C4-2B (cell line): ENCODE measurements at regions not wholly inside any gene's neighbourhood (a gene's known extent, or its start where the extent isn't known, plus 50 kb on each side); places are given as distances from the start of the nearest gene placed in this dataset.

Experiments
- H3K27ac ChIP-seq: fragments of 450-650 bp; 2 replicates; pipeline ENCODE4 v1.5.1; 2017
- ZFX ChIP-seq: fragments of 450-650 bp; IDR thresholded peaks from 2 replicates; pipeline ENCODE4 v1.6.1; 2017
- TF ChIP-seq, protein P1 (sequence below): fragments of 450-650 bp; conservative IDR thresholded peaks from 2 replicates; pipeline ENCODE4 v1.5.1; 2017; ENCODE audit warnings: mild to moderate bottlenecking

DNA sequence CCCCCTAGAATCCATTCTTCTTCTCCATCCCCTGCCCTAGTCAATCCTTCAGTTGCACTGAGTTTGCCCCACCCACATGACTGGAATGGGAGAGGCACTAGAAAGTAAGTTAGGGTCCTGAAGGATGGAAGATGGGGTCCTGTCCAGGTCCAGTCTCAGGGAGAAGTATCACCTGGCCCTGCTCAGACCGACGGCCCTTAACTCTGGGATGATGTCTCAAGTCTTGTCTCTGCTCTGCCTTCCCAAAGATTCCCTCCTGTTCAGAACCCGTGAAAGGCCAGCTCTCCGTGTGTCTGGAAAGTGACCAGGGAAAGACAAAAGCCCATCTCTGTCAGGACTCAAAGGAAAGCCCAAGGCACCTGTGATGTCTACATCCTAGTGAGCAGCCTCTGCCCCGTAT is 88.8 kb downstream of the OAT start:
- no peak overlapping the region for H3K27ac ChIP-seq
- TF ChIP-seq, protein P1, sequence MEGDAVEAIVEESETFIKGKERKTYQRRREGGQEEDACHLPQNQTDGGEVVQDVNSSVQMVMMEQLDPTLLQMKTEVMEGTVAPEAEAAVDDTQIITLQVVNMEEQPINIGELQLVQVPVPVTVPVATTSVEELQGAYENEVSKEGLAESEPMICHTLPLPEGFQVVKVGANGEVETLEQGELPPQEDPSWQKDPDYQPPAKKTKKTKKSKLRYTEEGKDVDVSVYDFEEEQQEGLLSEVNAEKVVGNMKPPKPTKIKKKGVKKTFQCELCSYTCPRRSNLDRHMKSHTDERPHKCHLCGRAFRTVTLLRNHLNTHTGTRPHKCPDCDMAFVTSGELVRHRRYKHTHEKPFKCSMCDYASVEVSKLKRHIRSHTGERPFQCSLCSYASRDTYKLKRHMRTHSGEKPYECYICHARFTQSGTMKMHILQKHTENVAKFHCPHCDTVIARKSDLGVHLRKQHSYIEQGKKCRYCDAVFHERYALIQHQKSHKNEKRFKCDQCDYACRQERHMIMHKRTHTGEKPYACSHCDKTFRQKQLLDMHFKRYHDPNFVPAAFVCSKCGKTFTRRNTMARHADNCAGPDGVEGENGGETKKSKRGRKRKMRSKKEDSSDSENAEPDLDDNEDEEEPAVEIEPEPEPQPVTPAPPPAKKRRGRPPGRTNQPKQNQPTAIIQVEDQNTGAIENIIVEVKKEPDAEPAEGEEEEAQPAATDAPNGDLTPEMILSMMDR: no peak
- no peak for TF ChIP-seq ZFX

DNA sequence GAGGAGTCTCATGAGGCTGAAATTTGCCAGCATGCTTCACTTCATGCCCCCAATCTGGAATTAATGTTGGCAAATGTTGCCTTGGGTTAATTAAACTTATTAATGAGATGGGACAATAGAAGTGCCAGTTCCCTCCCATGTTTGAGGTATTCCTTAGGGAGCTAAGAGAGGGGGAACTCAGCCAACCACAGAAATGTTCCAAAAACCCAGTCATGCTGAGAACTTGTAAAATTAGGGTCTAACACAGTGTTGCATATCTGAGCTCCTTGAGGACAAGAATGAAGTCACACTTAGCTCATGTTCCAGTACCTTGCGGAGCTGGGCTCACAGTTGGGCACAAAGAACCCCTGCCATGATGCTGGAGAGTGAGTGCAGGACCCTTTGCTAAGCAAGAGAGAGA is 89.4 kb downstream of the OAT start:
- TF ChIP-seq ZFX: no peak
- no peak overlapping the region for H3K27ac ChIP-seq

DNA sequence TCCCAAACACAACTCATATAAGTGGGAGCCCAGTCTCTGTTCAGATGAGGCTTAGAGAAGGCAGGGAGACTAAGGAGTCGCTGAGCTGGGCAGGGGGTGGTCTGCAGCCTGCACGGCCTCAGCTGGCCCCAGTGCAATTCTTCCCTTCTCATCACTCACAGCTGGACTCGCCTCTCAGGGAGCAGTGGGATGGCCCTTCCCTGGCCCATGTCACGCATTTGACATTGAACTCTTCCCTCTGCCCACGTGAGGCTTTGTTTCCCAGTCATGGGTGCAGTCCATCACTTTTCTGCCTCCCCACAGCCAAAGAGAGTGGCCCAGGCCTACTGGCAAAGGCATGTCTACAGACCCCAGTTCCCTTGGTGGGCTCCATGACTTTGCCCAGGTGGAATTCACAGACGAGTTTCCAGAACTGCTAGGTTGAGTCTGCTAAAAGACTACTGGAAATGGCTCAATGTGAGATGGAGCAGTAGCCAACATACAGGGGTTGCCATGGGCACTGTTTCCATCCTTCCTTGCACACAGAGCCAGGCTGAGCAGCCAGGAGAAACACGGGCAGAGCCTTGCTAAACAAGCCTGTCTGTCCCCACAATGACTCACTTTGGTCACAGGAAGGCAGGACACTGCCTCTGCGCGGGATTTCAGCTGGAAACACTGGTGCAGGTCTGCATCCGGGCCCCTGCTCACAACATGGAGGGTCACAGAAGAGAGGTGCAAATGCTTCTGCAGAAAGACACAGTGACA is 90.1 kb downstream of the OAT start:
- TF ChIP-seq, protein P1: no peak
- no peak for TF ChIP-seq ZFX

DNA sequence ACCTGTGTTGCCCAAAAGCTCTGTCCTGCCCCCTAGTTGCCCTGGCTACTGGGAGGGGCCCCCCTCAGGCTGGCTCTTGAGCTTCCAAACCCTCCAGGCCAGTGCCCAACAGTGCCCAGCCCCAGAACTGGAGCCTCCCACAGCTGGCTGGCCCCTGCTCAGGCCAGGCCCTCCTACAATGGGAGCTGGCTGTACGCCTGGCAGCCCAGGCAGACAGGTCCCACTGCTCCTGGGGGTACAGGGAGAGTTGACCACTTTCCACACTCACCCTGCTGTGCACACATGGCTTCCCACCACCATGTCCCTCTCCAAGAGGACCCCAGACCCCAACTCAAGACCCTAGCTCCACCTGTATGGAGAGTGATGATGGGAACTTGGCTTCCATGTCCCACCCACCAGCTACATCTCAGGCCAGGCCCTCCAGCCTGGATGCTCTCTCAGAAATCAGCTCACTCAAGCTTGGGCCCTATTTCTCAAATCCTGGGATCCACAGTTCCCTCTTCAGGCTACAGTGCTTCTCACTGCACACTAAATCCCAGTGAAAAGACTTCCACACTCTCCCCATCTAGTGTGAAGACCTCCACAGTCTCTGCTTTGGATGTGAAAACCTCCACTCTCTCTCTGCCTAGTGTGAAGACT is 92.6 kb downstream of the OAT start:
- TF ChIP-seq, protein P1: no peak
- TF ChIP-seq ZFX: no peak
- no peak overlapping the region for H3K27ac ChIP-seq

More for the DNA sequence above, 90.1 kb downstream of the OAT start:
- H3K27ac ChIP-seq: no peak overlapping the region

DNA sequence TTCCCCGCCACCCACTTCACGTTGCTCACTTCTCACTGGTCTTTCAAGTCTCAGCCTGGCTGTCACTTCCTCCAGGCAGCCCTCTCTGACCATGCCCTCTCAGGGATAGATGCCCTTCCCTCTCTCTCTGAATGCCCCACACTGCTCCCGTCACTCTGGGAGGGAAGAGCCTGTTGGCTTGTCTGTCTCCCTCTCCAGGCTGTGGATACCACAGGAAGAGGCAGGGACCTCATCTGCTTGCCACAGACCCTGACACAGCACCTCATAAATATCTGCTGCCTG is 93.1 kb downstream of the OAT start:
- H3K27ac ChIP-seq: no peak overlapping the region
- TF ChIP-seq, protein P1: no peak
- TF ChIP-seq ZFX: no peak

DNA sequence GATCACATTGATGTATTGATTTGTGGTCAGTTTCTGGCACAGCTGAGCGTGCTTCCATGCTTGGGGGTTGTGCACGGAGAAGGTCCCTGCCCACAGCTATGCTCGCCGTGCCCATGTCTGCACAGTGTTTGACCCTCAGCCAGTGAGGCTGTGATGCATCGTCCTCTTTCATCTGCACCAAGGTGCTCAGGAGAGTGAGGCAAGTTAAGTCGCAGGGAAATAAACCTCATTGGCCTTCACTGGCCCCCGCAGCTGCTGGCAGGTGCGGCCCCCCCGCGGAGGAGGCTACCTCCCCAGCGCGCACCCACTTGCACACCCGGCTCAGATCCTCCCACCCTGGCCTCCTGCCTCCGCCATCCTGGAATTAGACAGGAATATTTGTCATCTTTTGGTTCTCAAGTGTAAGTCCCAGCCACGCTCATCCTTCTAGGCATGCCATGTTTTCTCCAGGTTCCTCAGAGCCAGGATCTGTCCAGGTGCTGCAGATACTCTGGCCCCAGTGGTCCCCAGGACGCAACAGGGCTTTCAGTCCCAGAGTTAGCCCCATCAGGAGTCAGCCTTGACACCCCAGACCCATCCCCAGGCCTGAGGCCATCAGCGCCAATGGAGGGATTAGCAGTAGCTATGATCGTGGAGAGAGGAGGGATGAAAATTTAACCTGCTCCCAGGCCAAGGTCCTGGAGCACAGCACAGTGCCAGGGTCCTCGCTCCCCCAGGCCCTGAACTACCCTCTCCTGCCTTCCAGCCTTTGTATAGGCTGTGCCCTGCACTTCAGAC is 93.7 kb downstream of the OAT start:
- H3K27ac ChIP-seq: no peak overlapping the region
- no peak for TF ChIP-seq ZFX
- TF ChIP-seq, protein P1: no peak

DNA sequence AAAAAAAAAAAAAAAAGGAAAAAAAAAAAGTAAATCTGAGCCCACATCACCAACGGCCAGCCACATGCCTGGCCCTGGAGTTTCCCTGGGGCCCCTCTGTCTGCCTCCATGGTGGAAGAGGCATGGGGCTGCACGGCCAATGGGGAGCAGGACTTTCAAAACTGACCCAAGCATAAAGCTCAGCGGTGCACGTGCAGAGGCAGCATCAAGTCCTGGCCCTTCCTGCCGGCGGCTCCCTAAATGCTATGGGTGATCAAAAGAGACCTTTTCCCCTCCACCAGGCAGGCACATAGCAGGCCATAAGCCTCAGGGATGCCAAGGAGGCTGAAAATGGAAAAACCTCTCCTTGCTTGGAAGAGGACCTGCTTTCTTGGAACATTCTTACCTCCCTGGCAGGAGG is 94.3 kb downstream of the OAT start:
- TF ChIP-seq, protein P1: no peak
- no peak for TF ChIP-seq ZFX

DNA sequence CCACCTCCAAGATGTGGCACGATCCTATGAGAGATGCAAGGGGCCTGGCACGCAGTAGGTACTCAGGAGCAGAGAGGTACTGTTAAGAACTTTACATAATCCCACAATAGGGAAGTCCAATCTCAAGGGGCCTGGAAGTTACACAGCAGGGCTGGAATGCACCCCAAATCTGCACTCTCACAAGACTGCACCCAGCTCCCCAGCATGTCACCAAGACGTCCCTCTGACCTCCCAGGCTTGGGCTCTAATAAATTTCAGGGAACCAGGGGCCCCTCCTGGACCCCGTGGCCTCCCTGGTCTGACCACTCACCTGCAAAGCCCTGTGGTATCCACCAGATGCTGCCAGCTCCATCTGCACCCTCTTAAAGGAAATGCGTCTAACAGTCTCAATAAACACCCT is 94.9 kb downstream of the OAT start:
- no peak overlapping the region for H3K27ac ChIP-seq
- no peak for TF ChIP-seq ZFX
- TF ChIP-seq, protein P1: no peak

More for the DNA sequence above, 94.3 kb downstream of the OAT start:
- no peak overlapping the region for H3K27ac ChIP-seq
